Activated naive CD8-positive, alpha-beta T cell treated with anti-CD3 and anti-CD28 coated beads, Interleukin-2, amount 50 U/mL, for 24 hours (primary cell): ENCODE measurements at regions not wholly inside any gene's neighbourhood (a gene's known extent, or its start where the extent isn't known, plus 50 kb on each side); places are given as distances from the start of the nearest gene placed in this dataset.
"Not testable (repeated sequence)": the region's sequence is repeated elsewhere in the genome, so short reads cannot be mapped to it uniquely, and the experiment has no call there.

Experiments used
- ATAC-seq: fragments of 150-1000 bp; cut with Tn5 transposase; one replicate; pipeline ENCODE4 v1.10.0; 2021
- DNase-seq: peaks from one replicate; pipeline ENCODE4 v3.0.0; 2021
- H3K27ac Mint-ChIP-seq: one replicate; pipeline ENCODE4 v1.8.0; 2021; ENCODE audit warnings: mild to moderate bottlenecking, mixed read lengths
- H3K27me3 Mint-ChIP-seq: one replicate; pipeline ENCODE4 v1.8.0; 2021; ENCODE audit warnings: mixed read lengths
- H3K36me3 Mint-ChIP-seq: one replicate; pipeline ENCODE4 v1.8.0; 2021; ENCODE audit warnings: low read depth, mixed read lengths
- H3K4me1 Mint-ChIP-seq: one replicate; pipeline ENCODE4 v1.8.0; 2021; ENCODE audit warnings: mixed read lengths
- H3K4me3 Mint-ChIP-seq: one replicate; pipeline ENCODE4 v1.8.0; 2021; ENCODE audit warnings: mild to moderate bottlenecking, moderate library complexity, mixed read lengths
- H3K9me3 Mint-ChIP-seq: one replicate; pipeline ENCODE4 v1.8.0; 2021; ENCODE audit warnings: mixed read lengths

DNA sequence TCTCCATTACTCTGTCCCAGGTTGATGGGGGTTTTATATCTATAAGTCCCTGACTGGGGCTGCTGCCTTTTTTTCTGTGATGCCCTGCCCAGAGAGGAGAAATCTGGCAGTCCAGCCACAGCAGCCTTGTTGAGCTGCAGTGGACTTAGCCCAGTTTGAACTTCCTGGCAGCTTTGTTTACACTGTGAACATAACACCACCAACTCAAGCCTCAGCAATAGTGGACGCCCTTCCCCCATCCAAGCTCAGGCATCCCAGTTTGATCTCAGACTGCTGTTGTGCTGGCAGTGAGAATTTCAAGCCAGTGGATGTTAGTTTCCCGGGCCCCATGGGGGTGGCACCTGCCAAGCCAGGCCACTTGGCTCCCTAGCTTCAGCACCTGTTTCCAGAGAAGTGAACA lies 298.5 kb upstream of the KDM5D start:
- H3K9me3 Mint-ChIP-seq, result no peaks in the 10 kb centered on the region
- no peak overlapping the region for H3K4me3 Mint-ChIP-seq
- H3K4me1 Mint-ChIP-seq, result no peaks in the 10 kb centered on the region
- ATAC-seq (no peak), DNase-seq (no peak)
- H3K27ac Mint-ChIP-seq, result no peak overlapping the region
- H3K27me3 Mint-ChIP-seq, result no peaks in the 10 kb centered on the region
- H3K36me3 Mint-ChIP-seq, result no peaks in the 10 kb centered on the region

DNA sequence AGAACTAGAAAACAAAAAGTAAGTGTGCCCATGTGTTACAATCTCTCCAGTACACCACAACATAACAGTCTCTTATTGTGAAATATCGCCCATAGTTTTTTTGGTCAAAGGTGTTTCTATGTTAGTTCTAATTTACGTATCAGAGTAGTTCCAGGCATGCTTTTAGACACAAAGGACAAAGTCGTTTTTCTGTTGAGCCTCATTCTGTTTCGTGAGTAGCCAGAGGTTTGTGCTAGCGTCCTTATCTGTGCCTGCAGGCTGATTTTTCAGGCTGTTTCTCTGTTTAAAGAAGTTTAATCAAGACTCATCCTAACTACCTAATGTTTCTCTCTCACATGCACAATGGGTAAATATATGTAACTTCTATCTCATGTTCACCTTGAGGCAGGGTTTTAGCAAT lies 281.1 kb upstream of the KDM5D start:
- Mint-ChIP-seq H3K27ac (no peak overlapping the region), H3K4me1 (no peaks in the 10 kb centered on the region), H3K4me3 (no peak overlapping the region), H3K9me3 (peaks cover 9% of the 10 kb centered on the region), H3K36me3 (no peaks in the 10 kb centered on the region), H3K27me3 (no peaks in the 10 kb centered on the region)
- ATAC-seq (no peak), DNase-seq (no peak)

DNA sequence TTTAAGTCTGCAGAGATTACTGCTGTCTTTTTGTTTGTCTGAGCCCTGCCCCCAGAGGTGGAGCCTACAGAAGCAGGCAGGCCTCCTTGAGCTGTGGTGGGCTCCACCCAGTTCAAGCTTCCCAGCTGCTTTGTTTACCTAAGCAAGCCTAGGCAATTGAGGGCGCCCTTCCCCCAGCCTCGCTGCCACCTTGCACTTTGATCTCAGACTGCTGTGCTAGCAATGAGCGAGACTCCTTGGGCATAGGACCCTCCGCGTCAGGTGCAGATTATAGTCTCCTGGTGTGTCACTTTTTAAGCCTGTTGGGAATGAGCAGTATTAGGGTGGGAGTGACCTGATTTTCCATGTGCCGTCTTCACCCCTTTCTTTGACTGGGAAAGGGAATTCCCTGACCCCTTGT lies 248.9 kb upstream of the KDM5D start:
- not testable (repeated sequence) for DNase-seq, H3K27me3 Mint-ChIP-seq, H3K4me1 Mint-ChIP-seq, H3K4me3 Mint-ChIP-seq, H3K27ac Mint-ChIP-seq, ATAC-seq, H3K36me3 Mint-ChIP-seq, H3K9me3 Mint-ChIP-seq

DNA sequence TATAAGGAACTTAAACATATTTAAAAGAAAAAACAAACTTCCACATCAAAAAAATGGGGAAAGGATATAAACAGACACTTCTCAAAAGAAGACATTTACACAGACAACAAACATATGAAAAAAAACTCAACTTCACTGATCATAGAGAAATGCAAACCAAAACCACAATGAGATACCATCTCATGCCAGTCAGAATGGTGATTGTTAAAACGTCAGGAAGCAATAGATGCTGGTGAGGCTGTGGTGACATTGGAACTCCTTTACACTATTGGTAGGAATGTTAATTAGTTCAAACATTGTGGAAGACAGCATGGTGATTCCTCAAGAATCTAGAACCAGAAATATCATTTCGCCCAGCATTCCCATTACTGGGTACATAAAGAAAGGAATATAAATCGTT lies 228.5 kb upstream of the KDM5D start:
- ATAC-seq (no peak), DNase-seq (no peak)
- Mint-ChIP-seq H3K4me1 (no peaks in the 10 kb centered on the region), H3K27ac (no peak overlapping the region), H3K27me3 (no peaks in the 10 kb centered on the region), H3K4me3 (no peak overlapping the region), H3K36me3 (no peaks in the 10 kb centered on the region), H3K9me3 (no peaks in the 10 kb centered on the region)

DNA sequence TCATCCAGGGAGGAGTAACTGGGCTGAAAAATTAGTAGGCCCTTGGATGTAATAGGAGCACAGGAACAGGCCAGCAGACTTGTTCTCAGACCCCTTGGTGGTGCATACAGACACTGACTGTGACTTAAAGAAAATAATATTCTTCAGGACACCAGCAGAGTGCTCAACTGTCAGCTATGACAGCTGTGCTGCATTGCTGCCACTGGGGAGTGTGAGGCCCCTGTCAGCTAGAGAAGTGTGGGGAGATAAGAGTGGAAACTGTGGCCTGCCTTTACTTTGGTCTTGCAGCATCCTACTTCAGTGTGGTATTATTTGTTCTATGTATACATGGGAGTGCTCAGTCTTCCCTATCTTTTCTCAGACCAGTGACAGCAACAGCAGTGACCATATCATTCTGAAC lies 203.2 kb upstream of the KDM5D start:
- Mint-ChIP-seq H3K9me3 (no peaks in the 10 kb centered on the region), H3K4me3 (no peak overlapping the region), H3K36me3 (no peaks in the 10 kb centered on the region), H3K4me1 (no peaks in the 10 kb centered on the region), H3K27ac (no peak overlapping the region), H3K27me3 (no peaks in the 10 kb centered on the region)
- ATAC-seq, result no peak
- DNase-seq, result no peak

DNA sequence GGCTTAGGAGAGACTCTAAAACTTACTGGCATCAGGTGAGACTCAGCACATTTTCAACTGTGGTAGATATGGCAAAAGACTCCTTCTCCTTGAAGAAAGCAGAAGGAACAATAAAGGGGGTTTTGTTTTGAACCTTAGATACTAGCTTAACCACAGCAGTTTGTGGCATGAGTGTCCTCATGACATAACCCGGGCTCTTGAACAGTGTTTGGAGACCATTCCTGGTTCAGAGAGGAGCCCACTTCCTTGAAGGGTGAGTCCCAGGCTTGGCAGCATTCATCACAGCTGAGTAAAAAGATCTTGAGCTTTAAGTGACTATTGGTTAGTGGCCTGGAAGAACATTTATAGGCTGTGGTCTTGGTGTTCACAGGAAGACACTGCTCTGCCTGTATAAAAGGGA lies 154.5 kb upstream of the KDM5D start:
- ATAC-seq, result no peak
- DNase-seq, result no peak
- Mint-ChIP-seq H3K27me3 (peaks cover 1% of the 10 kb centered on the region), H3K36me3 (no peaks in the 10 kb centered on the region), H3K4me1 (no peaks in the 10 kb centered on the region), H3K27ac (no peak overlapping the region), H3K9me3 (no peaks in the 10 kb centered on the region), H3K4me3 (no peak overlapping the region)

DNA sequence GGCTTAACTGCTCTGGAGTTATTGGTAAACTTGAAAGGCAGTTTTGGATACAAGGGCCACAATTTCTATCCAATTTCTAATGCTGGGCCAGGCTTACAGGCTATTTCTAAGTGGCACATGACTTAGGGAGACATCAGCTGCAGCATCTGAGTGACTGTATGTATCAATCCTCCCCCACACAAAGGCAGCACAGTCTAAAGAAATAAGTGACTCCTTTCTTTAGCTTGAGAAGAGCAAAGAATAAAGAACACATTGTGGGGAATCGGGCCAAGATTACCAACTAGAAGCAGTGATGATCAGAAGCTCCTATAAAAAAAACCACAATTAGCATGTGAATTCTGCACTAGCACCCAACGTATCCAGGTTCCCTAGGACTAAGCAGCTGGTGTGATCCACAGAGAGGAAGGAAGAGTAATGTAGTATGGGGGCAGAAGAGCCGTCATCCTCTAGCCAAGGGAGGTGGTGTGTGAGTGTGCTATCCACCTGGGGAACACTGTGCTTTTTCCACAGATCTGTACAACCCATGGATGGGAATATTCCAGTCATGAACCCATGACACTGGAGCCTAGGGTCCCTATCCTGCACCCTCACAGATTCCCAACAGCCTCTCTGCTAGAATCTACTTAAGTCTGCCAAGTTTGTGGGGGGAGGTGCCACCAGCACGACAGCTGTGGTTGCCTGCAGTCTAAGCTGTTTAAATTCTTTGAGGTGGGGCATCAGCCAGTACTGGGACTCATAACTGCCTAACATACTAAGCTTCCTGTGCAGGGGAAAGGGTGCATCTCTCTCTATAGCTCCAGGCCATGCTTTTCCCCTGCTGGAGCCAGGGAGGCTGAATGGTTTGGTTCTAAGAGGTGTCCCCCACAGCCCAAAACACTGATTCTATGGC lies 147.8 kb upstream of the KDM5D start:
- H3K4me3 Mint-ChIP-seq, result no peak overlapping the region
- no peak for DNase-seq
- peaks cover 1% of the 10 kb centered on the region for H3K27me3 Mint-ChIP-seq
- H3K27ac Mint-ChIP-seq, result no peak overlapping the region
- ATAC-seq, result no peak
- no peaks in the 10 kb centered on the region for H3K9me3 Mint-ChIP-seq
- H3K36me3 Mint-ChIP-seq, result no peaks in the 10 kb centered on the region
- no peaks in the 10 kb centered on the region for H3K4me1 Mint-ChIP-seq

DNA sequence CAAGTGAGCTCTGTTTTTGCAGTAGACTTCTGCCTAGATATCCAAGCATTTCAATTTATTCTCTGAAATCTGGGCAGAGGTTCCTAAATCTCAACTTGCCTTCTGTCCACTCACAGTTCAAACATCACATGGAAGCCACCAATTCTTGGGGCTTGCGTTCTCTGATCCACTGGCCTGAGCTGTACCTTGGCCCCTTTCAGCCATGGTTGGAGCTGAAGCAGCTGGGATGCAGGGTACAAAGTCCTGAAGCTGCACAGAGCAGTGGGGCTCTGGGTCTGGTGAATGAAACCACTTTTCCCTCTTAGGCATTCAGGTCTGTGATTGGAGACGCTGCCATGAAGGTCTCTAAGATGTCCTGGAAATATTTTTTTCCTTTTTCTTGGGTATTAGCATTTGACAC lies 137.6 kb upstream of the KDM5D start:
- Mint-ChIP-seq H3K4me3 (no peak overlapping the region), H3K36me3 (no peaks in the 10 kb centered on the region), H3K9me3 (no peaks in the 10 kb centered on the region), H3K27me3 (no peaks in the 10 kb centered on the region), H3K27ac (no peak overlapping the region), H3K4me1 (no peaks in the 10 kb centered on the region)
- DNase-seq (no peak), ATAC-seq (no peak)

DNA sequence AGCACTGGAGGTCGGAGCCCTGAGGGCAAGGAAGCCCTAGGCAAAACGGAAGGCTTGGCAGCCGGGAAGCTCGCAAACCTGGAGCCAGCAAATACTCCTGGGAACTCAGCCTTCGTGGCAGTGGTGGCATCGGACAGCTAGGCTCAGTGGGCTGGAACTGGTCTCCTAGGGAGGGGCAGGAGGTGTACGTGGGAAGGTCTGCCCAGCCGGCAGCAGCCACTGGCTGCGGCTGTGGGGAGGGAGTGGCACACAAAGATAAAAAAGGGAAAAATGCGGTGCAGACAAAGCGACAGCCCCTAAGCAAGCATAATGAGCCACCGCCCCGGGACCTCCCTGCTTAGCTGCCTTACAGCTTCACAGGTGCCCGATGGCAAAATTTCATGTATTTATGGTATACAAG lies 125.2 kb upstream of the KDM5D start:
- no peak for ATAC-seq
- H3K36me3 Mint-ChIP-seq, result no peaks in the 10 kb centered on the region
- H3K4me3 Mint-ChIP-seq, result no peak overlapping the region
- no peak overlapping the region for H3K27ac Mint-ChIP-seq
- no peaks in the 10 kb centered on the region for H3K4me1 Mint-ChIP-seq
- no peaks in the 10 kb centered on the region for H3K9me3 Mint-ChIP-seq
- no peaks in the 10 kb centered on the region for H3K27me3 Mint-ChIP-seq
- DNase-seq, result no peak

DNA sequence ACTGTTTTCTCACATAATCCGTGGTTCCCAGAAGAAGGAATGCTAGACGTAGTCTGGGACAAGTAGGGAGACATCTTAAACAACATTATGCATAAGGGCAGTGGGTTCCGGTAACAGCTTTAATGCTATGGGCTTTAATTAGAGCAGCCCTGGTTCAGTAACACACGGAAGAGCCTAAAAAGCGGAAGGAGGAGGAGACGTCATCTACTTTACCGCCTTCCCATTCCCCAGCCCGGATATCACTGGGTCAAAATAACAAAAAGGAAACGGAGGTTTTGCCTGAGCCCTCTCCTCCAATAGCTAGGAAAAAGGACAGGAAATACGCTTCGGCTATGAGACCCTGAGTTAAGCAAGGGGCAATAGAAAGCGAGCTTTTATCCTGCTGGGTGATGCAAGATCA lies 124.8 kb upstream of the KDM5D start:
- H3K27me3 Mint-ChIP-seq, result no peaks in the 10 kb centered on the region
- no peak overlapping the region for H3K4me3 Mint-ChIP-seq
- ATAC-seq (no peak), DNase-seq (no peak)
- no peak overlapping the region for H3K27ac Mint-ChIP-seq
- H3K4me1 Mint-ChIP-seq, result no peaks in the 10 kb centered on the region
- H3K36me3 Mint-ChIP-seq, result no peaks in the 10 kb centered on the region
- H3K9me3 Mint-ChIP-seq, result no peaks in the 10 kb centered on the region

DNA sequence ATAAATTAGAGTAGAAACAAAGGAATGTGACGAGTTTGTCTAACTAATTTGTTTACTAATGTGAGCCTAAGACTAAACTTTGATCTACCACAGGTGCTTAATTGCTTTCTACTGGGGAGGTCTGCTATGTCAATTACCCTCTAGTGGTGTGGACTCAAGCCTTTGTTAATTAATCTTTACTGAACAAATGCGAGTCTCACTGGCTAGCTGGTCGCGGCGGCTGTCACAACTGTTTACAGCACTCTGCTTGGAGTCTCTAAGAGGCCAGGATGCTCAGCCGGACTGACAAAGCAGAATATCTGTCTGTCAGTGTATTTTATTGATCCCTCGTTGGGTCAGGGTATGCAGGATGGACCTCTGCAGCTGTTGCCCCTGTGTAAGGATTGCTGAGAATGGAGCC lies 124.1 kb upstream of the KDM5D start:
- ATAC-seq (no peak), DNase-seq (no peak)
- H3K27ac Mint-ChIP-seq, result no peak overlapping the region
- H3K36me3 Mint-ChIP-seq, result no peaks in the 10 kb centered on the region
- H3K4me1 Mint-ChIP-seq, result no peaks in the 10 kb centered on the region
- H3K9me3 Mint-ChIP-seq, result no peaks in the 10 kb centered on the region
- H3K27me3 Mint-ChIP-seq, result no peaks in the 10 kb centered on the region
- H3K4me3 Mint-ChIP-seq, result no peak overlapping the region

DNA sequence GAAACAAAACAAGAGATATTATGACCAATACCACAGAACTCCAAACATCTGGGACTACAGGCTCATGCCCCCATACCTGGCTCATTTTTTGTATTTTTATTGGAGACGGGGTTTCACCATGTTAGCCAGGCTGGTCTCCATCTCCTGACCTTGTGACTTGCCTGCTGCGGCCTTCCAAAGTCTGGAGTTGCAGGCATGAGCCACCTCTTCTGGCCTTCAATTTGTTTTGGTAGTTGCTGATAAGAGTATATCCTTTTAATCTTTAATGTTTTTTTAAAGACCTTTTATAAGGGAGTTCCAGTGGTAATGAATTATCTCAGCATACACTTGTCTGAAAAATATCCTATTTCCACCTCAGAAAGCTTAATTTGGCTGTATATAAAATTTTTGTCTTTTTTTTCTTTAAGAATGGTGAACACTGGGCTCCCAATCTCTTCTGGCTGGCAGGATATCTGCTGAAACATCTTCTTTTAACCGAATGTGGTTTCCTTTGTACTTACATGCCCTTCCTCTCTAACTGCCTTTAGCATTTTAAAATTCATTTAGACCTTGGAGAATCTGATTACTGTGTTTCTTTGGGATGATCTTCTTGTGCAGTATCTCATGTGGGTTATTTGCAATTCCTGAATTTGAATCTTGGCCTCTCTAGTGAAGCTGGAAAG lies 112.1 kb upstream of the KDM5D start:
- Mint-ChIP-seq H3K4me1 (peaks cover 6% of the 10 kb centered on the region), H3K4me3 (no peak overlapping the region), H3K9me3 (no peaks in the 10 kb centered on the region), H3K27me3 (no peaks in the 10 kb centered on the region), H3K27ac (no peak overlapping the region), H3K36me3 (no peaks in the 10 kb centered on the region)
- ATAC-seq (no peak), DNase-seq (no peak)

DNA sequence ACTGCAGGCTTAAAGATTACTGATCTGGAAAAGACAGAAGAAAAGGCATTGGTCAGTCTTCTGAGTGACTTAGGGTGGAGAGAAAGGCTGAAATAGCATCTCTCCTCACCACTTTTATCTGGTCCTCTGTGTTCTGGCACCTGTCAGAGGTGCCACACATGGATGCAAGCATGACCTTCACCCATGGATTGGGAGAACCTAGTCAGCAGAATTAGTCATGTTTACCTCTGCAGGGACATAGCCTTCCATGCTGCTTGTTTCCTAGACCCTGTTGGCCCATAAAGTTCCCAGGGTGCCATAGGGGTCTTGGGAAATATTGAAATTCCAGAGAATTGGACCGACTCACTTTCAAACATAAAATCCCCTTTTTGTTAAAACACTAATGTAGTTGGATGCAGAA lies 98.4 kb upstream of the KDM5D start:
- no peak overlapping the region for H3K27ac Mint-ChIP-seq
- H3K4me3 Mint-ChIP-seq, result no peak overlapping the region
- no peaks in the 10 kb centered on the region for H3K27me3 Mint-ChIP-seq
- H3K4me1 Mint-ChIP-seq, result no peaks in the 10 kb centered on the region
- no peak for DNase-seq
- peaks cover 2% of the 10 kb centered on the region for H3K36me3 Mint-ChIP-seq
- ATAC-seq, result no peak
- peaks cover 10% of the 10 kb centered on the region for H3K9me3 Mint-ChIP-seq

DNA sequence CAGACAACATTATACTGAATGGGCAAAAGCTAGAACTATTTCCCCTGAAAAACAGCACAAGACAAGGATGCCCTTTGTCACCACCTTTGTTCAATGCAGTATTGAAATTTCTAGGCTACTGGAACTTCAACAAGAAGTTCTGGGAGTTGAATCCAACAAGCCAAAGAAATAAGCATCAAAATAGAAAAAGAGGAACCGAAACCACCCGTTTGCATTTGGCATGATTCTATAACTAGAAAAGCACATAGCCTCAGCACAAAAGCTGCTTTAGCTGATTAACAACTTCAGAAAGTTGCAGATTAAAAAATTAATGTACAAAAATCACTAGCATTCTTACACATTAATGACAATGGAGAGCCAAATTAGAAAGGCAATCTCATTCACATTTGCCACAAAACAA lies 79.6 kb upstream of the KDM5D start:
- Mint-ChIP-seq H3K4me1 (no peaks in the 10 kb centered on the region), H3K9me3 (no peaks in the 10 kb centered on the region), H3K27me3 (no peaks in the 10 kb centered on the region), H3K27ac (no peak overlapping the region), H3K4me3 (no peak overlapping the region), H3K36me3 (no peaks in the 10 kb centered on the region)
- DNase-seq, result no peak
- no peak for ATAC-seq

DNA sequence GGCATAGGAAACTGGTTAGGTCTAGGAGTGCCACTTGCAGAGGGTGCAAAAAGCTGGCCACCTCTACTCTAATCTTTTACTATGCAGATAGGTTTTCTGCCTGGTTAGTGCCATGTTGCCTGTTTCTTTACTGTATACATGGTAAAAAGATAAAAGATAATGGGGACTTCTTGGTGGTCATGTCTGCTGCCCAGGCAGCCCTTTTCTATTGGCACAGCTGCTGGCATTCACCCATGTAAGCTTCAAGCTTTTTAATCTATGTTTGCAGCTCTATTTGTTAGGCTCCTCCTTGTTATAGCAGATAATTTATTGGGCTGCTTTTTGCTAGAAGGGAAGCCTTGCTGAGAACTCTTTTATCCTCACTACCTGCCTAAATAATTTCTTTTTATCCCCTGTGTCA lies 74.0 kb upstream of the KDM5D start:
- Mint-ChIP-seq H3K36me3 (no peaks in the 10 kb centered on the region), H3K9me3 (no peaks in the 10 kb centered on the region), H3K4me3 (no peak overlapping the region), H3K4me1 (peaks cover 7% of the 10 kb centered on the region), H3K27me3 (no peaks in the 10 kb centered on the region), H3K27ac (no peak overlapping the region)
- ATAC-seq (no peak), DNase-seq (no peak)
